Kidney epithelial cell (primary cell): ENCODE measurements at regions not wholly inside any gene's neighbourhood (a gene's known extent, or its start where the extent isn't known, plus 50 kb on each side); places are given as distances from the start of the nearest gene placed in this dataset.

Experiments
- DNase-seq: peaks from one replicate; pipeline ENCODE4 v3.0.0-alpha.2; 2010; ENCODE audit warnings: low read depth
- H3K27me3 ChIP-seq: 2 replicates; pipeline ENCODE4 v1.6.0; 2011; ENCODE audit warnings: low read length; ENCODE audit not compliant: control insufficient read depth, insufficient read depth
- H3K36me3 ChIP-seq: 2 replicates; pipeline ENCODE4 v1.5.1; 2011; ENCODE audit warnings: low read length; ENCODE audit not compliant: control insufficient read depth, insufficient read depth
- H3K4me3 ChIP-seq: 2 replicates; pipeline ENCODE4 v1.5.1; 2011; ENCODE audit warnings: low read depth, mild to moderate bottlenecking, control low read depth, low read length
- CTCF ChIP-seq: IDR thresholded peaks from 2 replicates; pipeline ENCODE4 v1.5.1; 2011; ENCODE audit warnings: mild to moderate bottlenecking, moderate library complexity, low read length, control low read depth, inconsistent platforms; ENCODE audit not compliant: insufficient read depth, poor library complexity, severe bottlenecking

GRCh38 chr3:116950301-116951055 lies 240.9 kb downstream of the TUSC7 start:
- H3K27me3 ChIP-seq = no peaks in the 10 kb centered on the region
- H3K4me3 ChIP-seq = no peak overlapping the region
- no peak for TF ChIP-seq CTCF
- no peak for DNase-seq
- H3K36me3 ChIP-seq = no peaks in the 10 kb centered on the region

- no peak for DNase-seq
- H3K27me3 ChIP-seq = no peaks in the 10 kb centered on the region
- TF ChIP-seq CTCF = no peak
- H3K4me3 ChIP-seq = no peak overlapping the region
- H3K36me3 ChIP-seq = no peaks in the 10 kb centered on the region
Measured at GRCh38 chr3:116951610-116952009, 242.0 kb downstream of the TUSC7 start.

DNA sequence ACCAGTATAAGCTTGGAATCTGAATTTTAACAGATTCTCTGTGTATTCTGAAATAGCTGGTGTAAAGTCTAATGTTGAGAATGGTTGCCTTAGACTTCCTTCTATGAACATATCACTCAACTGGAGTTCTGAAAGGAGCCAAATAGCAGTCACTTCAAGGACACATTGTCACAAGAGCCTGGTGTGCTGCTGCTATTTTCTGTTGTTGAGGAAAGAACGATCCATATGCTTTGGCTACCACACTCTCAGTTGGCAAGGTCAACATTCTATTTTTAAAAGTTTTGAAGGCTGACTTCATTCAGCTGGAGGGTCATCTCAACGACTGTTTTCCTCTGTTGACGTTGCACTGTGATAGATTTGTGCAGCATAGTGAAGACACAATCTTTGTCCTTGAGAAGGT lies 248.7 kb downstream of the TUSC7 start:
- H3K36me3 ChIP-seq = no peaks in the 10 kb centered on the region
- H3K27me3 ChIP-seq = no peaks in the 10 kb centered on the region
- no peak for TF ChIP-seq CTCF
- H3K4me3 ChIP-seq = no peak overlapping the region
- no peak for DNase-seq

DNA sequence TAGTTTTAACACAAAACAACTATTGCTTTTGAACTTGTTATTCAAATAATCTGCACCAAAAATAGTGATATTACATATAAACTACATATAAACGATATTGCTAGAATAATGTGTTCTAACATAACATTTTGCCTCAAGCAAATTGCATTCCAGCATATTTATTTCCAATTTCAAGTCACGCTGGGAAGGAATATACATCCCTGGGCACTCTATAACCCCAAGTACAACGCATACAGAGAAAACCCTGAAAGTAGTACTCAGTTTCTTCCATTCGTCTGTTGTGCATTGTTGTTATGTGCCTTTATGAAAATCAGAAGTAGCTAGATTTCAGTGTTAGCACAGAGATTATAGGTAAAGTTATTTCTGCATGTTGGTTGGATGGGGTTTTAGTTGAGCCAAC lies 251.5 kb downstream of the TUSC7 start:
- TF ChIP-seq CTCF = no peak
- Histone ChIP-seq H3K27me3 (no peaks in the 10 kb centered on the region), H3K36me3 (no peaks in the 10 kb centered on the region)

DNA sequence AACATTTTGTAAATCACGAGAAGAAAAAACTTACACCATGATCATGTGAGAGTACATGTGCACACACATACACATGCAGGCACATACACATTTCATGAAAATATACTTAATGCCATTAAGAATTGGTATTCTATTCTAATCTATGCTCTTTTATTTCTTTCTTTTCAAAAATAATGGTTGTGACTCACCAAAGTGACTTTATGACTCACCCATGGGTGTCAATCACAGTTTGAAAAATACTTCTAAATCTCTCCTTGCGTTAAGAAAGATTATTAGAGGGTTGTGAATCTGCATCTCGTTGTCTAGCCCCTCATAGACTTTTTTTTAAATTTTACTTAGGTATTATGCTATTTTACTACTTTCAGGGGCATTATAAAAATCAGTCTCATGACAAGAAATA lies 254.2 kb downstream of the TUSC7 start:
- no peak for TF ChIP-seq CTCF
- DNase-seq = no peak
- Histone ChIP-seq H3K36me3 (no peaks in the 10 kb centered on the region), H3K27me3 (no peaks in the 10 kb centered on the region), H3K4me3 (no peak overlapping the region)

More for the DNA sequence above, 251.5 kb downstream of the TUSC7 start:
- no peak for DNase-seq
- no peak overlapping the region for H3K4me3 ChIP-seq

DNA sequence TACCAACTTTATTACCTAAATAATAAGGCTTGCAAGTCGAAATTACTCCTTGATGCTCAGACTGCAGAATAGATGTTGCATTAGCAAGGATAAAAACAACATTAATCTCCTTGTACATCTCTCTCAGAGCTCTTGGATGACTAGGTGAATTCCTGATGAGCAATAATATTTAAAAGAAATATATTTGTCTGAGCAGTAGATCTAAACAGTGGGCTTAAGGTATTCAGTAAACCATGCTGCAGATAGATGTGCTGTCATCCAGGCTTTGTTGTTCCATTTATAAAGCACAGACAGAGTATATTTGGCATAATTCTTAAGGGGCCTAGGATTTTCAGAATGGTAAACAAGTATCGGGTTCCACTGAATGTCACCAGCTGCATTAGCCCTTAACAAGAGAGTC lies 257.1 kb downstream of the TUSC7 start:
- no peak for TF ChIP-seq CTCF
- H3K36me3 ChIP-seq = no peaks in the 10 kb centered on the region
- no peaks in the 10 kb centered on the region for H3K27me3 ChIP-seq
- DNase-seq = no peak
- no peak overlapping the region for H3K4me3 ChIP-seq
